ENCODE measurements at regions not wholly inside any gene's neighbourhood (a gene's known extent, or its start where the extent isn't known, plus 50 kb on each side); places are given as distances from the start of the nearest gene placed in this dataset.

GRCh38 chr4:17323554-17324385 lies 188.1 kb downstream of the QDPR start:
- ATAC-seq (ENCODE audit: low read depth) (no peak), DNase-seq (ENCODE audit: low spot score) (no peak)
- no peak overlapping the region for H3K4me3 ChIP-seq (ENCODE audit: severe bottlenecking)
- H3K9me3 ChIP-seq (ENCODE audit: severe bottlenecking), result no peaks in the 10 kb centered on the region
- H3K27ac ChIP-seq (ENCODE audit: poor library complexity, severe bottlenecking), result no peak overlapping the region
- no peaks in the 10 kb centered on the region for H3K27me3 ChIP-seq (ENCODE audit: insufficient read depth, poor library complexity, severe bottlenecking)
- H3K36me3 ChIP-seq (ENCODE audit: low read depth), result no peaks in the 10 kb centered on the region
- H3K4me1 ChIP-seq (ENCODE audit: insufficient read depth, poor library complexity, severe bottlenecking), result no peaks in the 10 kb centered on the region
- no peak for TF ChIP-seq CTCF (IDR thresholded peaks at IDR 0.05; ENCODE audit: poor library complexity, severe bottlenecking)

- Histone ChIP-seq H3K27ac (ENCODE audit: poor library complexity, severe bottlenecking) (no peak overlapping the region), H3K4me3 (ENCODE audit: severe bottlenecking) (no peak overlapping the region), H3K9me3 (ENCODE audit: severe bottlenecking) (no peaks in the 10 kb centered on the region), H3K4me1 (ENCODE audit: insufficient read depth, poor library complexity, severe bottlenecking) (no peaks in the 10 kb centered on the region), H3K27me3 (ENCODE audit: insufficient read depth, poor library complexity, severe bottlenecking) (no peaks in the 10 kb centered on the region), H3K36me3 (ENCODE audit: low read depth) (no peaks in the 10 kb centered on the region)
- ATAC-seq (ENCODE audit: low read depth), result no peak
- no peak for DNase-seq (ENCODE audit: low spot score)
- no peak for TF ChIP-seq CTCF (IDR thresholded peaks at IDR 0.05; ENCODE audit: poor library complexity, severe bottlenecking)
Measured at GRCh38 chr4:17322514-17322913, 189.4 kb downstream of the QDPR start.

- DNase-seq (ENCODE audit: low spot score) (no peak), ATAC-seq (ENCODE audit: low read depth) (no peak)
- no peak for TF ChIP-seq CTCF (IDR thresholded peaks at IDR 0.05; ENCODE audit: poor library complexity, severe bottlenecking)
- H3K36me3 ChIP-seq (ENCODE audit: low read depth), result no peaks in the 10 kb centered on the region
- no peaks in the 10 kb centered on the region for H3K4me1 ChIP-seq (ENCODE audit: insufficient read depth, poor library complexity, severe bottlenecking)
- no peak overlapping the region for H3K4me3 ChIP-seq (ENCODE audit: severe bottlenecking)
- no peaks in the 10 kb centered on the region for H3K27me3 ChIP-seq (ENCODE audit: insufficient read depth, poor library complexity, severe bottlenecking)
- H3K27ac ChIP-seq (ENCODE audit: poor library complexity, severe bottlenecking), result no peak overlapping the region
- H3K9me3 ChIP-seq (ENCODE audit: severe bottlenecking), result no peaks in the 10 kb centered on the region
Measured at GRCh38 chr4:17320046-17320445, 191.8 kb downstream of the QDPR start.

- ATAC-seq (ENCODE audit: low read depth), result no peak
- H3K4me3 ChIP-seq (ENCODE audit: severe bottlenecking), result no peak overlapping the region
Measured at GRCh38 chr4:17317526-17317925, 194.4 kb downstream of the QDPR start.

More at GRCh38 chr4:17317526-17317925, 194.4 kb downstream of the QDPR start:
- no peak for TF ChIP-seq CTCF (IDR thresholded peaks at IDR 0.05; ENCODE audit: poor library complexity, severe bottlenecking)
- Histone ChIP-seq H3K27ac (ENCODE audit: poor library complexity, severe bottlenecking) (no peak overlapping the region), H3K27me3 (ENCODE audit: insufficient read depth, poor library complexity, severe bottlenecking) (peaks cover 5% of the 10 kb centered on the region), H3K36me3 (ENCODE audit: low read depth) (no peaks in the 10 kb centered on the region), H3K9me3 (ENCODE audit: severe bottlenecking) (no peaks in the 10 kb centered on the region), H3K4me1 (ENCODE audit: insufficient read depth, poor library complexity, severe bottlenecking) (no peaks in the 10 kb centered on the region)
- DNase-seq (ENCODE audit: low spot score), result no peak

All from RWPE2 (cell line).